HCT116 (cell line): ENCODE measurements at regions not wholly inside any gene's neighbourhood (a gene's known extent, or its start where the extent isn't known, plus 50 kb on each side); places are given as distances from the start of the nearest gene placed in this dataset.

Experiments
- CTCF ChIP-seq, 3 experiments: fragments of 200-600 bp in 1 of 3; sonication (generic) in 1 of 3; IDR thresholded peaks in 2 of 3; conservative IDR thresholded peaks in 1 of 3; 2 replicates each; pipeline ENCODE4 v1.5.1; 2012 to 2017; ENCODE audit warnings: low read depth in 2 of 3, low read length in 2 of 3, antibody characterized with exemption in 1 of 3, borderline replicate concordance in 1 of 3, control low read depth in 1 of 3, mild to moderate bottlenecking in 1 of 3, mixed read lengths in 1 of 3, mixed run types in 1 of 3, moderate library complexity in 1 of 3; ENCODE audit not compliant: insufficient read depth in 1 of 3
- ELF1 ChIP-seq: IDR thresholded peaks from 2 replicates; pipeline ENCODE4 v1.6.1; 2012; ENCODE audit warnings: low read depth, borderline replicate concordance
- EZH2 ChIP-seq: fragments of 200-600 bp; sonication (generic); IDR thresholded peaks from 2 replicates; pipeline ENCODE4 v1.6.1; 2017; ENCODE audit warnings: antibody characterized with exemption, mixed run types
- FOSL1 ChIP-seq: IDR thresholded peaks from 2 replicates; pipeline ENCODE4 v1.6.1; 2012; ENCODE audit warnings: low read depth
- POLR2A ChIP-seq: IDR thresholded peaks from 2 replicates; pipeline ENCODE4 v1.7.0; 2011; ENCODE audit warnings: borderline replicate concordance; ENCODE audit not compliant: insufficient read depth, insufficient read length; ENCODE audit errors: extremely low read depth
- POLR2AphosphoS5 ChIP-seq: IDR thresholded peaks from 2 replicates; pipeline ENCODE4 v1.6.1; 2011; ENCODE audit warnings: mild to moderate bottlenecking, low read depth, low read length, moderate library complexity
- RAD21 ChIP-seq: IDR thresholded peaks from 2 replicates; pipeline ENCODE4 v1.6.1; 2012; ENCODE audit warnings: low read depth, mild to moderate bottlenecking
- REST ChIP-seq: IDR thresholded peaks from 2 replicates; pipeline ENCODE4 v1.6.1; 2012; ENCODE audit warnings: low read depth
- ZBTB33 ChIP-seq: IDR thresholded peaks from 2 replicates; pipeline ENCODE4 v1.6.1; 2011; ENCODE audit warnings: mild to moderate bottlenecking, low read length, moderate library complexity; ENCODE audit not compliant: insufficient replicate concordance; ENCODE audit errors: extremely low read depth

DNA sequence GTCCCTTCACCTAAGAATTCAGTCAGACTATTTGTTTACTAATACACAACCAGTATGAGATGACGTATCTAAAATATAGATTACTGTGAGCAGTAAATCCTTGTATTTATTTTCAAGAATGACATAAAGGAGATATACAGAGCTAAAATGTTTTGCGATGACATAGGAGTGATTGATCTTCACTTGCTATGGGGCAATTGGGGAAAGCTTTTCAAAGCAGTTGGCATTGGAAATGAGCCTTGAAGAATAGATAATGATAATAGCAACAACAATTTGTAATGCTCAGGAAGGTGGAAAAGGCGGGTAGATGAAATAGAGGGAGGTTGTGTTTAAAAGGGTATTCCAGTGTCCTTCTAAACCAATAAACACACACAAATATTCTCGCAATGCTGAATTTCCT is 623.7 kb downstream of the CDH8 start:
- TF ChIP-seq FOSL1 (no peak), REST (no peak), CTCF (IDR thresholded peaks at IDR 0.05 in 2 of 3, conservative IDR thresholded peaks at IDR 0.05 in 1 of 3; ENCODE audit: borderline replicate concordance in 1 of 3, insufficient read depth in 1 of 3, low read depth in 2 of 3, low read length in 2 of 3) (no peak), POLR2A (no peak), POLR2AphosphoS5 (no peak), ELF1 (no peak), RAD21 (no peak), EZH2 (no peak), ZBTB33 (no peak)
